Fibroblast of lung (primary cell): ENCODE measurements at regions not wholly inside any gene's neighbourhood (a gene's known extent, or its start where the extent isn't known, plus 50 kb on each side); places are given as distances from the start of the nearest gene placed in this dataset.

Experiments used
- DNase-seq, 2 donors: peaks; one replicate each; pipeline versions ENCODE4 v3.0.0 to v3.0.0-alpha.2; 2010; ENCODE audit warnings: low read depth in 2 of 2
- H2AFZ ChIP-seq: 2 replicates; pipeline ENCODE4 v1.5.1; 2012; ENCODE audit warnings: low read length, control low read depth, inconsistent platforms
- H3K27ac ChIP-seq: 2 replicates; pipeline ENCODE4 v1.5.1; 2011; ENCODE audit warnings: low read length, control low read depth; ENCODE audit not compliant: insufficient read depth
- H3K27me3 ChIP-seq: 2 replicates; pipeline ENCODE4 v1.5.1; 2011; ENCODE audit warnings: mild to moderate bottlenecking, low read length; ENCODE audit not compliant: control insufficient read depth, insufficient read depth
- H3K36me3 ChIP-seq: 2 replicates; pipeline ENCODE4 v1.5.1; 2011; ENCODE audit warnings: low read length; ENCODE audit not compliant: control insufficient read depth, insufficient read depth
- H3K4me1 ChIP-seq: 2 replicates; pipeline ENCODE4 v1.5.1; 2011; ENCODE audit warnings: low read length; ENCODE audit not compliant: control insufficient read depth, insufficient read depth; ENCODE audit errors: extremely low read depth
- H3K4me2 ChIP-seq: 2 replicates; pipeline ENCODE4 v1.5.1; 2011; ENCODE audit warnings: low read length, control low read depth; ENCODE audit not compliant: insufficient read depth; ENCODE audit errors: extremely low read depth
- H3K4me3 ChIP-seq, 4 experiments: fragments of 200-600 bp in 1 of 4; sonication (generic) in 1 of 4; replicated peaks in 1 of 4; 2 replicates each; pipeline ENCODE4 v1.5.1; 2011 to 2016; ENCODE audit warnings: low read length in 4 of 4, low read depth in 3 of 4, mild to moderate bottlenecking in 3 of 4, control low read depth in 2 of 4, inconsistent platforms in 1 of 4, mixed read lengths in 1 of 4; ENCODE audit not compliant: insufficient read depth in 1 of 4; ENCODE audit errors: control extremely low read depth in 1 of 4
- H3K79me2 ChIP-seq: 2 replicates; pipeline ENCODE4 v1.5.1; 2012; ENCODE audit warnings: mild to moderate bottlenecking, low read length, inconsistent platforms; ENCODE audit not compliant: control insufficient read depth, insufficient read depth
- H3K9ac ChIP-seq: 2 replicates; pipeline ENCODE4 v1.5.1; 2011; ENCODE audit warnings: mild to moderate bottlenecking, low read length, control low read depth; ENCODE audit not compliant: insufficient read depth
- H3K9me3 ChIP-seq: 2 replicates; pipeline ENCODE4 v1.5.1; 2012; ENCODE audit warnings: low read depth, low read length; ENCODE audit not compliant: control insufficient read depth, insufficient read depth
- H4K20me1 ChIP-seq: 2 replicates; pipeline ENCODE4 v1.5.1; 2011; ENCODE audit warnings: low read length; ENCODE audit not compliant: control insufficient read depth, insufficient read depth; ENCODE audit errors: extremely low read depth
- CTCF ChIP-seq, 2 donors: IDR thresholded peaks in 1 of 2; conservative IDR thresholded peaks in 1 of 2; 1 replicate in 1 of 2; 2 replicates in 1 of 2; pipeline ENCODE4 v1.5.1; 2011 to 2012; ENCODE audit warnings: low read length in 2 of 2, control low read depth in 1 of 2, inconsistent platforms in 1 of 2, low read depth in 1 of 2, mild to moderate bottlenecking in 1 of 2
- EZH2 ChIP-seq: IDR thresholded peaks from 2 replicates; pipeline ENCODE4 v1.5.1; 2012; ENCODE audit warnings: low read length, control low read depth, mild to moderate bottlenecking; ENCODE audit errors: missing control alignments

DNA sequence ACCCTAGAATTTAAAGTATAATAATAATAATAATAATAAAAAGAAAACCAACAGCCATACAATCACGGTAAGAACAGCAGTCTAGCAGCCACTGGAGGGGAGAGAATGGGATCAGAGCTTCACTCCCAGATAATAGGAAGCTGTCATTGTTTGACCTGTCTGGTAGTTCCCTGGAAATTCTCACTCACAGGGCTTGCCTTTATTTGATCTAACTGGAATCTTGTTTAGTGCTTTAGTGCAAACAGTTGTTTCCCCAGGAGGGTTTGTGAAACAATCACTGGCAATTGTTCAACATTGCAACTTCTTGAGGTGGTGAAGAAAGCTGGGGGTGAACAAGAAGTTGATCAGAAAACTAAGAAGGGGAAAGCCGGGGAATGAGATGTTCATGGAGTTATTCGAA, 68.7 kb upstream of the PTCSC3 start:
- no peaks in the 10 kb centered on the region for H4K20me1 ChIP-seq
- H2AFZ ChIP-seq, result no peak overlapping the region
- no peak overlapping the region for H3K4me2 ChIP-seq
- no peaks in the 10 kb centered on the region for H3K4me1 ChIP-seq
- no peaks in the 10 kb centered on the region for H3K27me3 ChIP-seq
- H3K9me3 ChIP-seq, result no peaks in the 10 kb centered on the region
- H3K4me3 ChIP-seq, result no peak overlapping the region
- TF ChIP-seq CTCF (conservative IDR thresholded peaks at IDR 0.05 in 1 of 2, IDR thresholded peaks at IDR 0.05 in 1 of 2; ENCODE audit: low read depth in 1 of 2, low read length in 2 of 2), result no peak
- TF ChIP-seq EZH2, result no peak
- no peaks in the 10 kb centered on the region for H3K79me2 ChIP-seq
- H3K27ac ChIP-seq, result no peak overlapping the region
- H3K36me3 ChIP-seq, result no peaks in the 10 kb centered on the region
- no peak overlapping the region for H3K9ac ChIP-seq
- DNase-seq, result no peak

DNA sequence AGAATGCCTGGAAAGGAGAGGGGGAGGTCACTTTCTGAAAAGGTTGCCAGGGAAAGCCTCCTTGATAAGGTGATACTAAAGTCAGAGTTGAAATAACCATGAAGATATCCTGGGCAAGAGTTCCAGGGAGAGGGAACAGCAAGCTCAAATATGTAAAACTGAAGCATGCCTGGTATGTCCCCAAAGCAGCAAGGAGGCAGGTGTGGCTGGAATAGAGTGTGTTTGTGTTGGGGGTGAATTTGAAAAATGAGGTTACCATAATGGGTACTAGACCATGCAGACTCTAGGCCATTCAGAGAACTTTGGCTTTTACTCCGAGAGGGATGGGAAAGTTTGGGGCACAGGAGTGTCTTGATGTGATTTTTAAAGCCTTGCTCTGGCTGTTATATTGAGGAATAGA, 66.7 kb upstream of the PTCSC3 start:
- DNase-seq, result no peak
- Histone ChIP-seq H2AFZ (no peak overlapping the region), H4K20me1 (no peaks in the 10 kb centered on the region), H3K9me3 (no peaks in the 10 kb centered on the region), H3K36me3 (no peaks in the 10 kb centered on the region), H3K4me1 (no peaks in the 10 kb centered on the region), H3K4me3 (no peak overlapping the region), H3K79me2 (no peaks in the 10 kb centered on the region), H3K27me3 (no peaks in the 10 kb centered on the region), H3K9ac (no peak overlapping the region), H3K27ac (no peak overlapping the region), H3K4me2 (no peak overlapping the region)
- no peak for TF ChIP-seq CTCF (conservative IDR thresholded peaks at IDR 0.05 in 1 of 2, IDR thresholded peaks at IDR 0.05 in 1 of 2; ENCODE audit: low read depth in 1 of 2, low read length in 2 of 2)

DNA sequence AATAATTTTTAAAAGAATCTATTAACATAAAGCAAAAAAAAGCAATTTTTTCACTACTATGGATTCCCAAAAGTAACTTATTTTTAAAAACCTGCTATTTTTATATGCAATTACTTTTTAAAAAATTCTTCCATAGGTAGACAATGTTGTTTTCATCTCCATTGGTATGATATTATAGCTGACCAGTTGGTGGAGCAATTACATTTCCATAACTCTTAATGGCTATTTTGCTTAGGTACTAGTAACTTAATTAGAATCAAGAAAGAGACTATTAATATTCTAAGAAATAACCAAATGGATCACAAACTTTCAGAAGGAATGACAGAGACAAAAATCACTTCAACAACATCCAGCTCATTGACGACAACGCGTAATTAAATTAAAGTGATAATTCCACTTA, 64.7 kb upstream of the PTCSC3 start:
- no peaks in the 10 kb centered on the region for H3K9me3 ChIP-seq
- peak in 1 of 2 donors; percentile 11 for DNase-seq

More for the DNA sequence above, 64.7 kb upstream of the PTCSC3 start:
- Histone ChIP-seq H3K79me2 (no peaks in the 10 kb centered on the region), H3K4me3 (no peak overlapping the region), H2AFZ (no peak overlapping the region), H3K9ac (no peak overlapping the region), H4K20me1 (no peaks in the 10 kb centered on the region), H3K36me3 (no peaks in the 10 kb centered on the region), H3K4me2 (no peak overlapping the region), H3K27me3 (no peaks in the 10 kb centered on the region), H3K4me1 (no peaks in the 10 kb centered on the region), H3K27ac (no peak overlapping the region)
- TF ChIP-seq CTCF (conservative IDR thresholded peaks at IDR 0.05 in 1 of 2, IDR thresholded peaks at IDR 0.05 in 1 of 2; ENCODE audit: low read depth in 1 of 2, low read length in 2 of 2) (no peak), EZH2 (no peak)
